Muscle of back (tissue), 3 donors: ENCODE measurements at regions not wholly inside any gene's neighbourhood (a gene's known extent, or its start where the extent isn't known, plus 50 kb on each side); places are given as distances from the start of the nearest gene placed in this dataset.
"Not testable (repeated sequence)": the region's sequence is repeated elsewhere in the genome, so short reads cannot be mapped to it uniquely, and the experiment has no call there.

Experiments used
- DNase-seq, 3 donors: peaks; one replicate each; pipeline versions ENCODE4 v3.0.0 to v3.0.0-alpha.2; 2013

- DNase-seq = no peak
Measured at GRCh38 chr10:37067576-37067975, 57.8 kb upstream of the ANKRD30A start.

GRCh38 chr10:37062296-37062695, 63.1 kb upstream of the ANKRD30A start:
- not testable (repeated sequence) for DNase-seq

DNA sequence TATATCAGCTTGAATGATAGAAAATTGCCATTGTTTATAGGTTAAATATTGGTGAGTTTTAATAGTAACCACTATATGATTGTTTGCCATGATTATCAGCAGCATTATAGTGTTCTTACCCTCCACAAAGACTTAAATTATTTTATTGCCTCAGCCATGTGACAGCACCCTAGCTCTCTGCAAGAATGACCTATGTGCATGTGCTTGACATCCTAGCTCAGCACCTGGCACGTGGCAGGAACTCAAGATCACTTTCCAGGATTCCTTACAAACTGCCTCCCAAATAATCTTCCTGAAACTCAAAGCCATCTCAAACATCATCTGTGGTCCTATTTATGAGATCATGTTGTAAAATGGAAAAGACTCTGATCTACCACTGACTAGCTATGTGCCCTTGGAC, 68.1 kb upstream of the ANKRD30A start:
- DNase-seq = no peak

DNA sequence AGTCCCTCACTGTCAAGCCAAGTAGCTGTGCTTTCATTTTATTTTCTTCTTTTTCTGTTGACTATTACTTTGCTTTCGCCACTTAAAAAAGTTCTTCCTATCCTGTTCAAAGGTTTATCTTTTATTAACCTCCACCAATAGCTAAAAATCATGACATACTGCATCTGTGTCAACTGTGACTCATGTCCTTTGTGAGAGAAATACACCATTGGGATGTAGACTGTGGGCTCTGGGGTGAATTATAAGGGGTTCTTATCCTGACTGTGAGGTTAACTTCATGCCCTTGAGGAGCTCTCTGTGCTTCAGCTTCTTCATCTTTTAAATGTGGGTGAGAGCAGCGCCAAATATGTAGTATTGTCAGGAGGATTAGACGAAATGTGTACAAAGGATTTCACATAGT, 71.9 kb upstream of the ANKRD30A start:
- DNase-seq = no peak

- not testable (repeated sequence) for DNase-seq
Measured at GRCh38 chr10:37049982-37050381, 75.4 kb upstream of the ANKRD30A start.

DNA sequence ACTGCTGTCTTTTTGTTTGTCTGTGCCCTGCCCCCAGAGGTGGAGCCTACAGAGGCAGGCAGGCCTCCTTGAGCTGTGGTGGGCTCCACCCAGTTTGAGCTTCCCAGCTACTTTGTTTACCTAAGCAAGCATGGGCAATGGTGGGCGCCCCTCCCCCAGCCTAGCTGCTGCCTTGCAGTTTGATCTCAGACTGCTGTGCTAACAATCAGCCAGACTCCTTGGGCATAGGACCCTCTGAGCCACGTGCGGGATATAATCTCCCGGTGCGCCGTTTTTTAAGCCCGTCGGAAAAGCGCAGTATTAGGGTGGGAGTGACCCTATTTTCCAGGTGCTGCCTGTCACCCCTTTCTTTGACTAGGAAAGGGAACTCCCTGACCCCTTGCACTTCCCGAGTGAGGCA, 81.1 kb upstream of the ANKRD30A start:
- not testable (repeated sequence) for DNase-seq

DNA sequence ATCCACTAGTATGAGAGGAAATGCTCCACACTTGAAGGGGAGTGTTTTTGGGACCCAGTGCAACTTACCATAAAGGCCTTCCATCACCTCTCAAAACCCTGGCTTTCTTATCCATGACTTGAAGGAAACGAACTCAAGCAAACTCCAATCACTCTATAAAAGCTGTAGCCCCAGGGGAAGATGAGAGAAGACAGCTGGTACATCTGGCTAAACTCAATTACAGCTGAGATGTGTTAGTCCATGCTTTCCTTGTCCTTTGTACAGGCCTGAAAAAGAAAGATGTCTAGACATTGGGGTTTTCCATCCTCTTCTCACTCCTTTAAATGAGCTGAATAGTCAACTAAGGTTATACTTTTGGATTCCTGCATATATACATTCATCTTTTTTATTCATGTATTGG, 89.5 kb upstream of the ANKRD30A start:
- no peak for DNase-seq

DNA sequence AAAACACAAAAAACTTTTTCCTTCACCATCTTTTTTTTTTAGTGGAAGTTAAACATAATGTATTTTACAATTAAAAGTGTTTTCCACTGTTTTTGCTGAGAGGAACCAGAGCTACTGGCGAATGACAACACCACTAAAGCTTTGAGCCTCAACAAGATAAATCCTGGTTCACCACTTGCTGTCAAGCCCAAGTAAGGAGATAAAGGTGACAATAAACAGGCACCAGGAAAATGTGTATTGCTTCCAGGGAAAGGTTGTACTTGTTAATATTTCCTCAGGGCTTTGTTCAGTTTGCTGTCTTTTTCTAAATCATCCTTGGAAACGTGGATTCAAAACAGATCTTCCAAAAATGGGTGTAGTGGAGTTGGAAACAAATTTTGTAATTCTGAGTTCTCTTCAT, 109.9 kb upstream of the ANKRD30A start:
- no peak for DNase-seq

- DNase-seq = no peak
Measured at GRCh38 chr10:37010741-37011140, 114.7 kb upstream of the ANKRD30A start.

- not testable (repeated sequence) for DNase-seq
Measured at GRCh38 chr10:37008276-37008675, 117.1 kb upstream of the ANKRD30A start.

DNA sequence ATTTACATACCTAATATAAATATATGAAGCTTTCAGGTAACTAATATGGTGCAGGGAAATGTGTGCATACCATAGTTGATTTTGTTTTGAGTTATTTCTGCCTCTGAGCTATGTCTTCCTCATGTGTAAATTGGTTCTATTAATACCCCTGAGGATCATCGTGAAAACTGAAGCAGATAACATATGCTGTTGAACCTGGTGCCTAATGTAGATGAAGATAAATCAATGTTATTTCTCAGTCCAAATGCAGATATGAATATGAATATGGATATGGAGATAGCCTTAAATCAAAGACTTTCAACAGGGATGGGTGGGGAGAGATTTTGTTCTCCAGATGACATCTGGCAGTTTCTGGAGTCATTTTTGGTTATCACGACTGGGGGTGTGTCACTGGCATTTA, 122.3 kb upstream of the ANKRD30A start:
- no peak for DNase-seq

DNA sequence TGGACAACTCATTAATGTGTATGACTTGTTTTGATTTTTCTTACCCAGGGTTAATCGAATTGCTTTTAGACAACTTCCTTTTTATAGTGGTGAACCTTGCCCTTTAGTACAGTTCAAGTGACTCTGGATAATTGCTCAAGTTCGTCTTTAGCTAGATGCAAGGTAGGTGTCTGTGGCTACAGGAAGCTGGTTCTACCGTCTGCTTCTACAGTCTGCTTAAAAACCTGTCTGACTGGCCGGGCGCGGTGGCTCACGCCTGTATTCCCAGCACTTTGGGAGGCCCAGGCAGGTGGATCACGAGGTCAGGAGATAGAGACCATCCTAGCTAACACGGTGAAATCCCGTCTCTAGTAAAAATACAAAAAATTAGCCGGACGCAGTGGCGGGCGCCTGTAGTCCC, 129.6 kb upstream of the ANKRD30A start:
- DNase-seq = not testable (repeated sequence)

GRCh38 chr10:36994886-36995285, 130.5 kb upstream of the ANKRD30A start:
- no peak for DNase-seq

DNA sequence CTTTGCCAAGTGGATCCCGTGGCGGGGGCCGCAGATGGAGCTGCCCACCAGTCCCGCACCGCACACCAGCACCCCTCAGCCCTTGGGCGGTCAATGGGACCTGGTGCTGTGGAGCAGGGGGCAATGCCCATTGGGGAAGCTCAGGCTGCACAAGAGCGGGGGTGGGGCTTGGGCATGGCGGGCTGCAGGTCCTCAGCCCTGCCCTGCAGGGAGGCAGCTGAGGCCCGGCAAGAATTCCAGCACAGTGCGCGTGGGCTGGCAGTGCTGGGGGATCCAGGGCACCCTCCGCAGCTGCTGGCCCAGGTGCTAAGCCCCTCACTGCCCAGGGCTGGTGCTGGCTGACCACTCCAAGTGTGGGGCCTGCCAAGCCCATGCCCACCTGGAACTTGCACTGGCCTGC, 136.2 kb upstream of the ANKRD30A start:
- DNase-seq = no peak

- no peak for DNase-seq
Measured at GRCh38 chr10:36946598-36946997, 178.8 kb upstream of the ANKRD30A start.

GRCh38 chr10:36943544-36943943, 181.9 kb upstream of the ANKRD30A start:
- no peak for DNase-seq

GRCh38 chr10:36942616-36943015, 182.8 kb upstream of the ANKRD30A start:
- DNase-seq = no peak

DNA sequence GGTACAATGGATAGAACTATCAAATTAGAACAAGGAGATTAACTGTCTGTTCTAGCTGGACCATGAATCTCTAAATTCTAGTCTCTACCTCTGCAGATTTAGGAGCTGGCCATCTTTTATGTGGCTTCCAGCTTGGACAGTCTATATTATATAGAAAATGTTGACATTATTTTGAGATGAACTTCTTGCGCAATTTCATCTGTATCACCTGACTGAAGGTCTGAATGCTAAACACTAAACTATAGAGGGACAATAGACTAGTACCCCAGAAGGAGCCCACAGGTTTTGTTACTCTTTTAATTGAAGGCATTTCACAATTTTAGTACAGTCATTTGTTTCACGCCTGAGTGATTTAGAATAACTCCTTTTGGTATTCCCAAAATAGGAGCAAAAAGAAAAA, 222.4 kb upstream of the ANKRD30A start:
- DNase-seq = no peak

DNA sequence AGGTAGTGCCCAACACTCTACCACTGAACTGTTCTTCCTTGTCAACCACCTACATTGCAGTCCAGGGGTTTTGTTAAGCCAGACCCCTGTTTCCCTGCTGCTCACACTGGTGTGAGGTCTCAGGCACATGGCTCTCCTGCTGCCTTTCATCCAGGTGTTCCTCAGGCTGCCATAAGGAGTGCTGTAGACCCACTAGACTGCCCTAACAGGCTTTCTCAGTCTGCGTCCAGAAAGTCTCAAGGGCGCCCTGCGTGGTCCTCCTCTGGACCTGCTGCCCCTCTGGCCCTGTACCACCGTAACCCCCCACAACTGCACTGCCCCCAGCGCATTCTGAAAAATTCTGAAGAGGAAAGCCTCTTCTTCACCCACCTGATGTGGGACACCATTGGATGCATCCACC, 225.7 kb upstream of the ANKRD30A start:
- DNase-seq = no peak

GRCh38 chr10:36888925-36889573, 236.3 kb upstream of the ANKRD30A start:
- no peak for DNase-seq

- no peak for DNase-seq
Measured at GRCh38 chr10:36886303-36886891, 239.0 kb upstream of the ANKRD30A start.

GRCh38 chr10:36885746-36886145, 239.7 kb upstream of the ANKRD30A start:
- no peak for DNase-seq

- no peak for DNase-seq
Measured at GRCh38 chr10:36882781-36883180, 242.6 kb upstream of the ANKRD30A start.

- peak in 2 of 3 donors; percentile 18 to 31 for DNase-seq
Measured at GRCh38 chr10:36880898-36881297, 244.5 kb upstream of the ANKRD30A start.
